ENCODE measurements at regions not wholly inside any gene's neighbourhood (a gene's known extent, or its start where the extent isn't known, plus 50 kb on each side); places are given as distances from the start of the nearest gene placed in this dataset.
A peak's percentile ranks its signal among the peaks of the same experiment; 100 is the strongest.

- TF ChIP-seq, protein P1, sequence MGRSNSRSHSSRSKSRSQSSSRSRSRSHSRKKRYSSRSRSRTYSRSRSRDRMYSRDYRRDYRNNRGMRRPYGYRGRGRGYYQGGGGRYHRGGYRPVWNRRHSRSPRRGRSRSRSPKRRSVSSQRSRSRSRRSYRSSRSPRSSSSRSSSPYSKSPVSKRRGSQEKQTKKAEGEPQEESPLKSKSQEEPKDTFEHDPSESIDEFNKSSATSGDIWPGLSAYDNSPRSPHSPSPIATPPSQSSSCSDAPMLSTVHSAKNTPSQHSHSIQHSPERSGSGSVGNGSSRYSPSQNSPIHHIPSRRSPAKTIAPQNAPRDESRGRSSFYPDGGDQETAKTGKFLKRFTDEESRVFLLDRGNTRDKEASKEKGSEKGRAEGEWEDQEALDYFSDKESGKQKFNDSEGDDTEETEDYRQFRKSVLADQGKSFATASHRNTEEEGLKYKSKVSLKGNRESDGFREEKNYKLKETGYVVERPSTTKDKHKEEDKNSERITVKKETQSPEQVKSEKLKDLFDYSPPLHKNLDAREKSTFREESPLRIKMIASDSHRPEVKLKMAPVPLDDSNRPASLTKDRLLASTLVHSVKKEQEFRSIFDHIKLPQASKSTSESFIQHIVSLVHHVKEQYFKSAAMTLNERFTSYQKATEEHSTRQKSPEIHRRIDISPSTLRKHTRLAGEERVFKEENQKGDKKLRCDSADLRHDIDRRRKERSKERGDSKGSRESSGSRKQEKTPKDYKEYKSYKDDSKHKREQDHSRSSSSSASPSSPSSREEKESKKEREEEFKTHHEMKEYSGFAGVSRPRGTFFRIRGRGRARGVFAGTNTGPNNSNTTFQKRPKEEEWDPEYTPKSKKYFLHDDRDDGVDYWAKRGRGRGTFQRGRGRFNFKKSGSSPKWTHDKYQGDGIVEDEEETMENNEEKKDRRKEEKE (IDR thresholded peaks at IDR 0.05), result no peak
- TF ChIP-seq TARDBP (IDR thresholded peaks at IDR 0.05; ENCODE audit: borderline replicate concordance), result no peak
- no peak for TF ChIP-seq NFYA (IDR thresholded peaks at IDR 0.05; ENCODE audit: borderline replicate concordance, low read depth, low read length)
- TF ChIP-seq, protein P2, sequence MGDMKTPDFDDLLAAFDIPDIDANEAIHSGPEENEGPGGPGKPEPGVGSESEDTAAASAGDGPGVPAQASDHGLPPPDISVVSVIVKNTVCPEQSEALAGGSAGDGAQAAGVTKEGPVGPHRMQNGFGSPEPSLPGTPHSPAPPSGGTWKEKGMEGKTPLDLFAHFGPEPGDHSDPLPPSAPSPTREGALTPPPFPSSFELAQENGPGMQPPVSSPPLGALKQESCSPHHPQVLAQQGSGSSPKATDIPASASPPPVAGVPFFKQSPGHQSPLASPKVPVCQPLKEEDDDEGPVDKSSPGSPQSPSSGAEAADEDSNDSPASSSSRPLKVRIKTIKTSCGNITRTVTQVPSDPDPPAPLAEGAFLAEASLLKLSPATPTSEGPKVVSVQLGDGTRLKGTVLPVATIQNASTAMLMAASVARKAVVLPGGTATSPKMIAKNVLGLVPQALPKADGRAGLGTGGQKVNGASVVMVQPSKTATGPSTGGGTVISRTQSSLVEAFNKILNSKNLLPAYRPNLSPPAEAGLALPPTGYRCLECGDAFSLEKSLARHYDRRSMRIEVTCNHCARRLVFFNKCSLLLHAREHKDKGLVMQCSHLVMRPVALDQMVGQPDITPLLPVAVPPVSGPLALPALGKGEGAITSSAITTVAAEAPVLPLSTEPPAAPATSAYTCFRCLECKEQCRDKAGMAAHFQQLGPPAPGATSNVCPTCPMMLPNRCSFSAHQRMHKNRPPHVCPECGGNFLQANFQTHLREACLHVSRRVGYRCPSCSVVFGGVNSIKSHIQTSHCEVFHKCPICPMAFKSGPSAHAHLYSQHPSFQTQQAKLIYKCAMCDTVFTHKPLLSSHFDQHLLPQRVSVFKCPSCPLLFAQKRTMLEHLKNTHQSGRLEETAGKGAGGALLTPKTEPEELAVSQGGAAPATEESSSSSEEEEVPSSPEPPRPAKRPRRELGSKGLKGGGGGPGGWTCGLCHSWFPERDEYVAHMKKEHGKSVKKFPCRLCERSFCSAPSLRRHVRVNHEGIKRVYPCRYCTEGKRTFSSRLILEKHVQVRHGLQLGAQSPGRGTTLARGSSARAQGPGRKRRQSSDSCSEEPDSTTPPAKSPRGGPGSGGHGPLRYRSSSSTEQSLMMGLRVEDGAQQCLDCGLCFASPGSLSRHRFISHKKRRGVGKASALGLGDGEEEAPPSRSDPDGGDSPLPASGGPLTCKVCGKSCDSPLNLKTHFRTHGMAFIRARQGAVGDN (IDR thresholded peaks at IDR 0.05), result no peak
Observed at GRCh38 chr20:52899041-52899608, 73.0 kb upstream of the TSHZ2 start (continued).

- H3K4me1 ChIP-seq (ENCODE audit: control insufficient read depth, insufficient read depth, low read length), result no peaks in the 10 kb centered on the region
- intact Hi-C loops (cut with micrococcal nuclease; ENCODE audit: unreplicated experiment) (no loop called here), in situ Hi-C loops (cut with MboI) (no loop called here)
- ATAC-seq (peak; percentile 34; the same call in 2 of the 3 replicates), DNase-seq (ENCODE audit: low read depth, low spot score) (no peak), FAIRE-seq (no peak)
- no peaks in the 10 kb centered on the region for H3K36me3 ChIP-seq (ENCODE audit: control insufficient read depth in 2 of 2, insufficient read depth in 2 of 2, low read length in 1 of 2)
- CTCF ChIA-PET, result no interaction called here
- no peak overlapping the region for H3K9ac ChIP-seq (ENCODE audit: control insufficient read depth, insufficient read depth, low read length)
- POLR2A ChIA-PET, result no interaction called here
- TF ChIP-seq PKNOX1 (IDR thresholded peaks at IDR 0.05) (0 out of 2 replicates have a peak, but pooled peaks have one; percentile 12), BHLHE40 (IDR thresholded peaks at IDR 0.05; ENCODE audit: borderline replicate concordance in 1 of 2, low read depth in 2 of 2, low read length in 1 of 2) (peak in 1 of 2 experiments; percentile 32; a peak in 1 of 4 replicates), E4F1 (IDR thresholded peaks at IDR 0.05; ENCODE audit: borderline replicate concordance, partially characterized antibody) (no peak)
- 0% methylated on average over 3 of the region's 3 CpGs for WGBS (ENCODE audit: insufficient coverage, insufficient replicate concordance, low lambda C conversion rate, missing lambda C conversion rate)
- no peak overlapping the region for H3K27ac ChIP-seq (ENCODE audit: control insufficient read depth, insufficient read depth)
- peaks cover 0 to 2% of the 10 kb centered on the region in 2 experiments; a peak in 1 of 4 replicates for H3K27me3 ChIP-seq (replicated peaks in 1 of 2; ENCODE audit: control insufficient read depth in 2 of 2, insufficient read depth in 2 of 2, low read length in 1 of 2)
- no peaks in the 10 kb centered on the region for H4K20me1 ChIP-seq (ENCODE audit: control insufficient read depth, insufficient read depth)
- BruUV-seq (replicated peaks), result no TSS peak
- H3K4me2 ChIP-seq (ENCODE audit: control insufficient read depth, insufficient read depth), result no peak overlapping the region
- H3K9me3 ChIP-seq (replicated peaks; ENCODE audit: control insufficient read depth, insufficient read depth, low read length), result no peaks in the 10 kb centered on the region
- H3K79me2 ChIP-seq (ENCODE audit: control insufficient read depth, insufficient read depth, low read length), result no peaks in the 10 kb centered on the region
- RAD21 ChIA-PET (ENCODE audit: unreplicated experiment), result no interaction called here
- SMC1A ChIA-PET (ENCODE audit: uncharacterized antibody, unreplicated experiment), result no interaction called here
- H3K4me3 ChIP-seq, result no peak overlapping the region
- no peak overlapping the region; the same call in 1 of the 2 replicates for H2AFZ ChIP-seq (ENCODE audit: control insufficient read depth, low read depth, low read length)
Observed at GRCh38 chr20:52896348-52896747, 75.8 kb upstream of the TSHZ2 start.

Data from GM12878 (cell line).